CD14-positive monocyte (primary cell): ENCODE measurements at regions not wholly inside any gene's neighbourhood (a gene's known extent, or its start where the extent isn't known, plus 50 kb on each side); places are given as distances from the start of the nearest gene placed in this dataset.
A peak's percentile ranks its signal among the peaks of the same experiment; 100 is the strongest.

ENCODE experiments used
- DNase-seq, 3 donors: peaks; one replicate each; pipeline ENCODE4 v3.0.0-alpha.2; 2011 to 2022
- H2AFZ ChIP-seq: 2 replicates; pipeline ENCODE4 v1.6.0; 2012; ENCODE audit warnings: mild to moderate bottlenecking, low read depth, low read length, inconsistent platforms; ENCODE audit not compliant: insufficient read depth, poor library complexity, severe bottlenecking
- H3K27ac ChIP-seq, 2 donors: 1 replicate in 1 of 2; 2 replicates in 1 of 2; pipeline ENCODE4 v1.5.1; 2012 to 2013; ENCODE audit warnings: low read length in 2 of 2, control low read depth in 1 of 2, inconsistent platforms in 1 of 2, low read depth in 1 of 2, mild to moderate bottlenecking in 1 of 2
- H3K27me3 ChIP-seq, 2 donors: one replicate each; pipeline versions ENCODE4 v1.6.0 to v1.6.1; 2011 to 2013; ENCODE audit warnings: low read length in 2 of 2; ENCODE audit not compliant: control insufficient read depth in 2 of 2, insufficient read depth in 2 of 2
- H3K36me3 ChIP-seq, 2 donors: replicated peaks in 1 of 2; 1 replicate in 1 of 2; 2 replicates in 1 of 2; pipeline versions ENCODE4 v1.5.1 to v1.6.1; 2012 to 2013; ENCODE audit warnings: low read length in 2 of 2, control low read depth in 1 of 2, inconsistent platforms in 1 of 2, mild to moderate bottlenecking in 1 of 2; ENCODE audit not compliant: insufficient read depth in 2 of 2, control insufficient read depth in 1 of 2
- H3K4me1 ChIP-seq, 2 donors: 1 replicate in 1 of 2; 2 replicates in 1 of 2; pipeline versions ENCODE4 v1.5.1 to v1.6.1; 2012 to 2013; ENCODE audit warnings: low read length in 2 of 2, control low read depth in 1 of 2, inconsistent platforms in 1 of 2, mild to moderate bottlenecking in 1 of 2, moderate library complexity in 1 of 2; ENCODE audit not compliant: insufficient read depth in 2 of 2, control insufficient read depth in 1 of 2
- H3K4me2 ChIP-seq: replicated peaks from 2 replicates; pipeline ENCODE3; 2012; ENCODE audit warnings: low read length, moderate library complexity, mild to moderate bottlenecking; ENCODE audit not compliant: poor library complexity, severe bottlenecking; ENCODE audit errors: extremely low read depth
- H3K4me3 ChIP-seq, 3 experiments: fragments of 200-600 bp in 1 of 3; sonication (generic) in 1 of 3; replicated peaks in 1 of 3; 1 replicate in 2 of 3; 2 replicates in 1 of 3; pipeline ENCODE4 v1.5.1; 2011 to 2013; ENCODE audit warnings: low read length in 3 of 3, mild to moderate bottlenecking in 3 of 3, control low read depth in 2 of 3, low read depth in 2 of 3, inconsistent platforms in 1 of 3, moderate library complexity in 1 of 3
- H3K79me2 ChIP-seq: 2 replicates; pipeline ENCODE4 v1.6.0; 2012; ENCODE audit warnings: mild to moderate bottlenecking, control low read depth, inconsistent platforms, low read length, moderate library complexity; ENCODE audit not compliant: insufficient read depth
- H3K9ac ChIP-seq: 2 replicates; pipeline ENCODE4 v1.6.0; 2017; ENCODE audit warnings: low read length, mild to moderate bottlenecking; ENCODE audit not compliant: insufficient read depth, poor library complexity, severe bottlenecking
- H3K9me3 ChIP-seq, 2 donors: replicated peaks in 1 of 2; 1 replicate in 1 of 2; 2 replicates in 1 of 2; pipeline versions ENCODE4 v1.5.1 to v1.6.1; 2012 to 2013; ENCODE audit warnings: low read length in 2 of 2, control low read depth in 1 of 2; ENCODE audit not compliant: control insufficient read depth in 1 of 2, insufficient read depth in 1 of 2
- H4K20me1 ChIP-seq: 2 replicates; pipeline ENCODE4 v1.6.0; 2012; ENCODE audit warnings: mild to moderate bottlenecking, low read length, control low read depth, moderate library complexity; ENCODE audit not compliant: insufficient read depth
- H3K27ac Mint-ChIP-seq, 7 donors: one replicate each; pipeline ENCODE4 v1.8.0; 2020; ENCODE audit warnings: mild to moderate bottlenecking in 7 of 7, mixed read lengths in 7 of 7, moderate library complexity in 6 of 7, inconsistent platforms in 2 of 7
- H3K27me3 Mint-ChIP-seq, 3 donors: one replicate each; pipeline ENCODE4 v1.8.0; 2021 to 2022; ENCODE audit warnings: low read depth in 3 of 3, mild to moderate bottlenecking in 3 of 3, mixed read lengths in 3 of 3, moderate library complexity in 3 of 3, inconsistent platforms in 1 of 3
- H3K36me3 Mint-ChIP-seq, 2 donors: one replicate each; pipeline ENCODE4 v1.8.0; 2020; ENCODE audit warnings: mixed read lengths in 2 of 2, inconsistent platforms in 1 of 2, mild to moderate bottlenecking in 1 of 2
- H3K4me1 Mint-ChIP-seq: one replicate; pipeline ENCODE4 v1.8.0; 2020; ENCODE audit warnings: mild to moderate bottlenecking, mixed read lengths
- H3K4me3 Mint-ChIP-seq, 2 donors: one replicate each; pipeline ENCODE4 v1.8.0; 2020; ENCODE audit warnings: mild to moderate bottlenecking in 2 of 2, mixed read lengths in 2 of 2, moderate library complexity in 1 of 2
- H3K9me3 Mint-ChIP-seq, 7 donors: one replicate each; pipeline ENCODE4 v1.8.0; 2020 to 2022; ENCODE audit warnings: mixed read lengths in 7 of 7, mild to moderate bottlenecking in 6 of 7, moderate library complexity in 6 of 7, inconsistent platforms in 2 of 7
- WGBS: methylation state at CpG from one replicate; pipeline ENCODE4 v1.1.5; 2013; ENCODE audit warnings: missing lambda C conversion rate; ENCODE audit not compliant: insufficient coverage; 5-methylcytosine and 5-hydroxymethylcytosine counted together
- intact Hi-C, 2 donors: fragments of 100-400 bp; cut with micrococcal nuclease; formaldehyde crosslinking; loops; one replicate each; pipeline versions ENCODE4 v1.15.0 to v1.15.1; 2023
- TF ChIP-seq, protein P1 (sequence below): fragments of 200-600 bp; IDR thresholded peaks from one replicate; pipeline ENCODE4 v1.8.0; 2022; ENCODE audit warnings: antibody characterized with exemption, mild to moderate bottlenecking

- Histone ChIP-seq H3K27ac (no peak overlapping the region), H3K9me3 (no peaks in the 10 kb centered on the region), H3K9ac (no peak overlapping the region), H3K4me1 (peaks cover 14 to 17% of the 10 kb centered on the region in 2 donors), H3K36me3 (no peaks in the 10 kb centered on the region), H4K20me1 (no peaks in the 10 kb centered on the region), H3K4me3 (no peak overlapping the region), H3K27me3 (no peaks in the 10 kb centered on the region), H2AFZ (peak overlapping the region; percentile 7), H3K4me2 (no peak overlapping the region), H3K79me2 (no peaks in the 10 kb centered on the region)
- peaks cover 27% of the 10 kb centered on the region for H3K4me1 Mint-ChIP-seq
- TF ChIP-seq, protein P1, sequence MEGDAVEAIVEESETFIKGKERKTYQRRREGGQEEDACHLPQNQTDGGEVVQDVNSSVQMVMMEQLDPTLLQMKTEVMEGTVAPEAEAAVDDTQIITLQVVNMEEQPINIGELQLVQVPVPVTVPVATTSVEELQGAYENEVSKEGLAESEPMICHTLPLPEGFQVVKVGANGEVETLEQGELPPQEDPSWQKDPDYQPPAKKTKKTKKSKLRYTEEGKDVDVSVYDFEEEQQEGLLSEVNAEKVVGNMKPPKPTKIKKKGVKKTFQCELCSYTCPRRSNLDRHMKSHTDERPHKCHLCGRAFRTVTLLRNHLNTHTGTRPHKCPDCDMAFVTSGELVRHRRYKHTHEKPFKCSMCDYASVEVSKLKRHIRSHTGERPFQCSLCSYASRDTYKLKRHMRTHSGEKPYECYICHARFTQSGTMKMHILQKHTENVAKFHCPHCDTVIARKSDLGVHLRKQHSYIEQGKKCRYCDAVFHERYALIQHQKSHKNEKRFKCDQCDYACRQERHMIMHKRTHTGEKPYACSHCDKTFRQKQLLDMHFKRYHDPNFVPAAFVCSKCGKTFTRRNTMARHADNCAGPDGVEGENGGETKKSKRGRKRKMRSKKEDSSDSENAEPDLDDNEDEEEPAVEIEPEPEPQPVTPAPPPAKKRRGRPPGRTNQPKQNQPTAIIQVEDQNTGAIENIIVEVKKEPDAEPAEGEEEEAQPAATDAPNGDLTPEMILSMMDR: no peak
- no peak overlapping the region for H3K27ac Mint-ChIP-seq
- no peaks in the 10 kb centered on the region for H3K9me3 Mint-ChIP-seq
- intact Hi-C loops: no loop called here
- no peaks in the 10 kb centered on the region for H3K36me3 Mint-ChIP-seq
- 78% methylated on average over 3 of the region's 4 CpGs for WGBS
- no peak overlapping the region for H3K4me3 Mint-ChIP-seq
- DNase-seq: no peak
- H3K27me3 Mint-ChIP-seq: peaks cover 1 to 2% (median 2%) of the 10 kb centered on the region in 3 donors
Observed at GRCh38 chr1:59137968-59138367, 158.9 kb upstream of the FGGY start.

GRCh38 chr1:59138402-59138801, 158.5 kb upstream of the FGGY start:
- no peaks in the 10 kb centered on the region for H3K9me3 Mint-ChIP-seq
- Histone ChIP-seq H3K9me3 (no peaks in the 10 kb centered on the region), H3K79me2 (no peaks in the 10 kb centered on the region), H3K4me1 (peaks cover 17 to 21% of the 10 kb centered on the region in 2 donors), H3K4me3 (no peak overlapping the region), H4K20me1 (no peaks in the 10 kb centered on the region), H3K27me3 (no peaks in the 10 kb centered on the region), H3K27ac (no peak overlapping the region), H3K36me3 (no peaks in the 10 kb centered on the region), H3K4me2 (no peak overlapping the region), H3K9ac (no peak overlapping the region), H2AFZ (no peak overlapping the region)
- peaks cover 1 to 2% (median 2%) of the 10 kb centered on the region in 3 donors for H3K27me3 Mint-ChIP-seq
- peak overlapping the region in 1 of 2 donors; percentile 41 for H3K4me3 Mint-ChIP-seq
- DNase-seq: peak in 1 of 3 donors; percentile 8
- H3K36me3 Mint-ChIP-seq: no peaks in the 10 kb centered on the region
- peaks cover 32% of the 10 kb centered on the region for H3K4me1 Mint-ChIP-seq
- WGBS: no CpG with 5 or more reads among the region's 5 CpGs
- peak overlapping the region in 1 of 7 donors; percentile 73 for H3K27ac Mint-ChIP-seq
- TF ChIP-seq, protein P1: no peak
- intact Hi-C loops: no loop called here
